HEK293T (cell line): ENCODE measurements at regions not wholly inside any gene's neighbourhood (a gene's known extent, or its start where the extent isn't known, plus 50 kb on each side); places are given as distances from the start of the nearest gene placed in this dataset.

Experiments used
- BHLHE40 ChIP-seq: fragments of 450-650 bp; IDR thresholded peaks from 2 replicates; pipeline ENCODE4 v1.6.1; 2016; ENCODE audit warnings: mild to moderate bottlenecking, moderate library complexity, borderline replicate concordance
- ELF4 ChIP-seq: fragments of 450-650 bp; IDR thresholded peaks from 2 replicates; pipeline ENCODE4 v1.6.1; 2017; ENCODE audit warnings: antibody characterized with exemption
- FOXA1 ChIP-seq: fragments of 450-650 bp; IDR thresholded peaks from 2 replicates; pipeline ENCODE4 v1.6.1; 2016; ENCODE audit warnings: mild to moderate bottlenecking
- FOXK2 ChIP-seq: fragments of 450-650 bp; IDR thresholded peaks from 2 replicates; pipeline ENCODE4 v1.6.1; 2016; ENCODE audit warnings: mild to moderate bottlenecking
- FOXM1 ChIP-seq: fragments of 450-650 bp; IDR thresholded peaks from 2 replicates; pipeline ENCODE4 v1.6.1; 2017; ENCODE audit warnings: mild to moderate bottlenecking, borderline replicate concordance
- L3MBTL2 ChIP-seq: fragments of 450-650 bp; conservative IDR thresholded peaks from 2 replicates; pipeline ENCODE4 v1.6.1; 2016; ENCODE audit warnings: mild to moderate bottlenecking
- LEF1 ChIP-seq: fragments of 450-650 bp; IDR thresholded peaks from 2 replicates; pipeline ENCODE4 v1.6.1; 2017; ENCODE audit warnings: mild to moderate bottlenecking, borderline replicate concordance
- SP1 ChIP-seq: fragments of 450-650 bp; IDR thresholded peaks from 2 replicates; pipeline ENCODE4 v1.6.1; 2017
- TARDBP ChIP-seq: fragments of 450-650 bp; IDR thresholded peaks from 2 replicates; pipeline ENCODE4 v1.6.1; 2016
- ZNF384 ChIP-seq: fragments of 450-650 bp; IDR thresholded peaks from 2 replicates; pipeline ENCODE4 v1.6.1; 2016

GRCh38 chr14:58722441-58722840 lies 84.7 kb downstream of the DACT1 start:
- TF ChIP-seq L3MBTL2, result no peak
- no peak for TF ChIP-seq FOXK2
- TF ChIP-seq ZNF384, result no peak
- no peak for TF ChIP-seq BHLHE40
- no peak for TF ChIP-seq FOXM1
- TF ChIP-seq FOXA1, result no peak
- TF ChIP-seq LEF1, result no peak
- no peak for TF ChIP-seq ELF4
- TF ChIP-seq TARDBP, result no peak
- TF ChIP-seq SP1, result no peak
